NCI-H510A treated with DMSO at 0.1 percent for 48 hours (cell line): ENCODE measurements at regions not wholly inside any gene's neighbourhood (a gene's known extent, or its start where the extent isn't known, plus 50 kb on each side); places are given as distances from the start of the nearest gene placed in this dataset.

Source experiments
- DNase-seq: peaks from one replicate; lab custom pipeline; 2025; lab: John Stamatoyannopoulos, UW

GRCh38 chr2:120477198-120477597, 131.3 kb downstream of the INHBB start:
- no peak for DNase-seq

GRCh38 chr2:120477831-120478481, 132.0 kb downstream of the INHBB start:
- no peak for DNase-seq

GRCh38 chr2:120480346-120480902, 134.5 kb downstream of the INHBB start:
- DNase-seq = no peak

GRCh38 chr2:120480903-120481445, 135.0 kb downstream of the INHBB start:
- no peak for DNase-seq

- no peak for DNase-seq
Observed at GRCh38 chr2:120481446-120482194, 135.7 kb downstream of the INHBB start.

GRCh38 chr2:120482334-120482733, 136.4 kb downstream of the INHBB start:
- DNase-seq = no peak

GRCh38 chr2:120483355-120483754, 137.4 kb downstream of the INHBB start:
- DNase-seq = no peak

- DNase-seq = no peak
Observed at GRCh38 chr2:120485096-120485495, 139.2 kb downstream of the INHBB start.

- DNase-seq = no peak
Observed at GRCh38 chr2:120486441-120486840, 140.5 kb downstream of the INHBB start.

GRCh38 chr2:120486946-120487345, 141.0 kb downstream of the INHBB start:
- no peak for DNase-seq

- DNase-seq = no peak
Observed at GRCh38 chr2:120488531-120488930, 142.6 kb downstream of the INHBB start.

- DNase-seq = no peak
Observed at GRCh38 chr2:120489023-120489422, 143.1 kb downstream of the INHBB start.

- DNase-seq = no peak
Observed at GRCh38 chr2:120490091-120490798, 144.3 kb downstream of the INHBB start.

- DNase-seq = no peak
Observed at GRCh38 chr2:120491111-120491625, 145.2 kb downstream of the INHBB start.

- DNase-seq = no peak
Observed at GRCh38 chr2:120493231-120493630, 147.3 kb downstream of the INHBB start.

- no peak for DNase-seq
Observed at GRCh38 chr2:120494446-120494845, 148.5 kb downstream of the INHBB start.

- no peak for DNase-seq
Observed at GRCh38 chr2:120495586-120495985, 149.7 kb downstream of the INHBB start.

GRCh38 chr2:120496235-120496634, 150.3 kb downstream of the INHBB start:
- no peak for DNase-seq

- no peak for DNase-seq
Observed at GRCh38 chr2:120496759-120497158, 150.8 kb downstream of the INHBB start.

- DNase-seq = no peak
Observed at GRCh38 chr2:120497261-120497977, 151.5 kb downstream of the INHBB start.

GRCh38 chr2:120498121-120498520, 152.2 kb downstream of the INHBB start:
- DNase-seq = no peak
